Endodermal cell (in vitro differentiated cells): ENCODE measurements at regions not wholly inside any gene's neighbourhood (a gene's known extent, or its start where the extent isn't known, plus 50 kb on each side); places are given as distances from the start of the nearest gene placed in this dataset.

Experiments used
- DNase-seq: peaks from one replicate; pipeline ENCODE4 v3.0.0-alpha.2; 2017
- H3K27ac ChIP-seq: 2 replicates; pipeline ENCODE4 v1.5.1; 2013; ENCODE audit warnings: mild to moderate bottlenecking, low read depth, low read length, moderate library complexity
- H3K27me3 ChIP-seq: 2 replicates; pipeline ENCODE4 v1.6.1; 2013; ENCODE audit warnings: mild to moderate bottlenecking, low read length, moderate library complexity; ENCODE audit not compliant: insufficient read depth, control insufficient read depth, poor library complexity, severe bottlenecking
- H3K36me3 ChIP-seq: 2 replicates; pipeline ENCODE4 v1.7.0; 2013; ENCODE audit warnings: mild to moderate bottlenecking, low read length, moderate library complexity; ENCODE audit not compliant: control insufficient read depth, insufficient read depth
- H3K4me1 ChIP-seq: one replicate; pipeline ENCODE4 v1.7.0; 2013; ENCODE audit warnings: low read length; ENCODE audit not compliant: control insufficient read depth, insufficient read depth
- H3K4me3 ChIP-seq: 2 replicates; pipeline ENCODE4 v1.5.1; 2013; ENCODE audit warnings: mild to moderate bottlenecking, low read length, moderate library complexity
- H3K9ac ChIP-seq: 2 replicates; pipeline ENCODE4 v1.6.1; 2013; ENCODE audit warnings: mild to moderate bottlenecking, low read length, moderate library complexity; ENCODE audit not compliant: poor library complexity, severe bottlenecking; ENCODE audit errors: extremely low read depth
- H3K9me3 ChIP-seq: 2 replicates; pipeline ENCODE4 v1.6.1; 2013; ENCODE audit warnings: mild to moderate bottlenecking, low read length, moderate library complexity; ENCODE audit not compliant: control insufficient read depth
- H3K27ac Mint-ChIP-seq: 2 replicates; pipeline ENCODE4 v1.8.0; 2020; ENCODE audit warnings: mixed read lengths
- H3K27me3 Mint-ChIP-seq: 2 replicates; pipeline ENCODE4 v1.8.0; 2021; ENCODE audit warnings: mild to moderate bottlenecking, mixed read lengths; ENCODE audit not compliant: insufficient read depth
- H3K36me3 Mint-ChIP-seq: 2 replicates; pipeline ENCODE4 v1.8.0; 2020; ENCODE audit warnings: low read depth, mixed read lengths
- H3K4me1 Mint-ChIP-seq: 2 replicates; pipeline ENCODE4 v1.8.0; 2020; ENCODE audit warnings: mixed read lengths
- H3K4me3 Mint-ChIP-seq: 2 replicates; pipeline ENCODE4 v1.8.0; 2020; ENCODE audit warnings: mild to moderate bottlenecking, moderate library complexity, mixed read lengths
- H3K9me3 Mint-ChIP-seq: 2 replicates; pipeline ENCODE4 v1.8.0; 2020; ENCODE audit warnings: mild to moderate bottlenecking, mixed read lengths
- WGBS, 2 experiments: methylation state at CpG; one replicate each; pipeline versions ENCODE4 v1.1.5 to v1.1.7; 2013; ENCODE audit warnings: missing lambda C conversion rate in 2 of 2, mixed read lengths in 1 of 2; ENCODE audit not compliant: insufficient coverage in 1 of 2, insufficient read length in 1 of 2; 5-methylcytosine and 5-hydroxymethylcytosine counted together
- TF ChIP-seq, protein P1 (sequence below): fragments of 200-600 bp; sonication (generic); conservative IDR thresholded peaks from 2 replicates; pipeline ENCODE4 v1.5.0; 2021; ENCODE audit warnings: antibody characterized with exemption, mild to moderate bottlenecking

DNA sequence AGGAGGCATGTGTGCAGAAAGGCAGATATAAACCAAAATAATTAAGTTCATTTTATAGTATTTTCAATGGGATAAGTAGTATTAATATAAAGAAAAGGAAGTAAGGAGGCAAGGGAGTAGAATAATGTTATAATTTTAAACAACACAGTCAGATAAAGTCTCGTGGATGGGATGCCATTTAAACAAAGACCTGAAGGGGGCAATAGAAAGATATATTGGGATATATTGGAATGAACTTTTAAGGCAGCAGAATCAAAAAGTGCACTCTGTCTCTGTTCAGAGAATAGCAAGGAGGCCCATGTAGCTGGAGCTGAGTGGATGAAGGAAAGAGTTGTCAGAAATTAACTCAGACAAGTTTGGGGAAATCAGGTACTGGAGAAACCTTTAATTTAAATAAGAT is 158.7 kb downstream of the CGGBP1 start:
- Mint-ChIP-seq H3K9me3 (no peaks in the 10 kb centered on the region), H3K27me3 (peaks cover 8% of the 10 kb centered on the region)

DNA sequence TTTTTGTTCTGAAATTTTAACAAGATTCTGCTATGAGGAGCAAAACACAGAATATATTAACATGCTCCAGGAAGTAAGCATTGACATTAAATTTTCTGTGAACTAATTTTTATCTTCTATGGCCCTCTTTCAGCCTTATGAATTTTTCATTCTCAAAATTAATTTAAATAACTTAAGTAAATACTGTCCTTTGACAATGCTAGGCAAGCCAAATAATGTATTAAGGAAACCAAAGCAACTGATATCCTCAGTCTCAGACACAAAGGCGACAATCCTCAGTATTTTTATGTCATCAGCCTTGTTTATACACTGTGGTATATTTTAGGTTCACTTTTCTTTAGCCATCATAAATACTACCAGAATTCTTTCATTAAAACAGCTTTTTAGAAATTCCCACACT is 159.8 kb downstream of the CGGBP1 start:
- Histone ChIP-seq H3K9me3 (no peaks in the 10 kb centered on the region), H3K4me1 (no peaks in the 10 kb centered on the region), H3K36me3 (no peaks in the 10 kb centered on the region), H3K4me3 (no peak overlapping the region), H3K27ac (no peak overlapping the region), H3K9ac (no peak overlapping the region), H3K27me3 (no peaks in the 10 kb centered on the region)
- Mint-ChIP-seq H3K4me3 (no peak overlapping the region), H3K27ac (no peak overlapping the region), H3K9me3 (no peaks in the 10 kb centered on the region), H3K4me1 (peaks cover 23% of the 10 kb centered on the region), H3K27me3 (no peaks in the 10 kb centered on the region), H3K36me3 (no peaks in the 10 kb centered on the region)
- 79 to 100% methylated on average over 1 of the region's 1 CpG for WGBS, 2 experiments
- TF ChIP-seq, protein P1, sequence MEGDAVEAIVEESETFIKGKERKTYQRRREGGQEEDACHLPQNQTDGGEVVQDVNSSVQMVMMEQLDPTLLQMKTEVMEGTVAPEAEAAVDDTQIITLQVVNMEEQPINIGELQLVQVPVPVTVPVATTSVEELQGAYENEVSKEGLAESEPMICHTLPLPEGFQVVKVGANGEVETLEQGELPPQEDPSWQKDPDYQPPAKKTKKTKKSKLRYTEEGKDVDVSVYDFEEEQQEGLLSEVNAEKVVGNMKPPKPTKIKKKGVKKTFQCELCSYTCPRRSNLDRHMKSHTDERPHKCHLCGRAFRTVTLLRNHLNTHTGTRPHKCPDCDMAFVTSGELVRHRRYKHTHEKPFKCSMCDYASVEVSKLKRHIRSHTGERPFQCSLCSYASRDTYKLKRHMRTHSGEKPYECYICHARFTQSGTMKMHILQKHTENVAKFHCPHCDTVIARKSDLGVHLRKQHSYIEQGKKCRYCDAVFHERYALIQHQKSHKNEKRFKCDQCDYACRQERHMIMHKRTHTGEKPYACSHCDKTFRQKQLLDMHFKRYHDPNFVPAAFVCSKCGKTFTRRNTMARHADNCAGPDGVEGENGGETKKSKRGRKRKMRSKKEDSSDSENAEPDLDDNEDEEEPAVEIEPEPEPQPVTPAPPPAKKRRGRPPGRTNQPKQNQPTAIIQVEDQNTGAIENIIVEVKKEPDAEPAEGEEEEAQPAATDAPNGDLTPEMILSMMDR: no peak
- DNase-seq: no peak

More for the DNA sequence above, 158.7 kb downstream of the CGGBP1 start:
- 57 to 83% methylated on average over 1 of the region's 1 CpG for WGBS, 2 experiments
- H3K4me3 ChIP-seq: no peak overlapping the region
- no peaks in the 10 kb centered on the region for H3K9me3 ChIP-seq
- no peaks in the 10 kb centered on the region for H3K36me3 Mint-ChIP-seq
- no peaks in the 10 kb centered on the region for H3K36me3 ChIP-seq
- H3K4me1 ChIP-seq: no peaks in the 10 kb centered on the region
- TF ChIP-seq, protein P1: peak; percentile 73
- no peak for DNase-seq
- no peaks in the 10 kb centered on the region for H3K27me3 ChIP-seq
- no peak overlapping the region for H3K27ac ChIP-seq
- peaks cover 23% of the 10 kb centered on the region for H3K4me1 Mint-ChIP-seq
- H3K9ac ChIP-seq: no peak overlapping the region
- H3K4me3 Mint-ChIP-seq: no peak overlapping the region
- H3K27ac Mint-ChIP-seq: no peak overlapping the region

DNA sequence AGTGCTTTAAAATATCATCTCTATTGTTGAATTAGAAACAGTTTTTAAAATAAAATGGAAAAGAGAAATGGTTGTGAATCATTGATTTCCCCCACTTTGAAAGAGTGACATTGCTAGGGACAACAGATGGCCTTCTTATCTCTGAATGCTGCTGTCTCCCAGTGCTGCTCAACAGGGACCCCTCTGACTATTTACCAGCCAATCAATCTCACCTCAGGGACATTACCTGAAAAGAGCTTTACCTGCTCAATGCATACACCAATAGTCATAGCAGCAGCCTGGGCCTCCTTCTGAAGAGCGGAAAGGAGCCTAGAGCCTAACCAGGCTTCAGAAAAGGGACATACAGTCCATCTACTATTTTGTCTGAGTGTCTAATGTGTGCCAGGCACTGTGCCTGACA is 162.8 kb downstream of the CGGBP1 start:
- H3K4me1 ChIP-seq: no peaks in the 10 kb centered on the region
- no peak overlapping the region for H3K4me3 ChIP-seq
- DNase-seq: peak; percentile 63
- H3K36me3 ChIP-seq: no peaks in the 10 kb centered on the region
- Mint-ChIP-seq H3K27me3 (no peaks in the 10 kb centered on the region), H3K36me3 (no peaks in the 10 kb centered on the region), H3K4me1 (peaks cover 18% of the 10 kb centered on the region), H3K9me3 (no peaks in the 10 kb centered on the region), H3K4me3 (no peak overlapping the region), H3K27ac (no peak overlapping the region)
- H3K27ac ChIP-seq: no peak overlapping the region
- TF ChIP-seq, protein P1: no peak
- H3K27me3 ChIP-seq: no peaks in the 10 kb centered on the region
- WGBS, 2 experiments: 88 to 89% methylated on average over 1 of the region's 1 CpG
- no peaks in the 10 kb centered on the region for H3K9me3 ChIP-seq
- H3K9ac ChIP-seq: no peak overlapping the region
